ENCODE measurements at regions not wholly inside any gene's neighbourhood (a gene's known extent, or its start where the extent isn't known, plus 50 kb on each side); places are given as distances from the start of the nearest gene placed in this dataset.

GRCh38 chr7:50953303-50953702 is 170.6 kb upstream of the GRB10 start:
- H3K27me3 ChIP-seq (ENCODE audit: insufficient read depth, low read length): peaks cover 31% of the 10 kb centered on the region
- no peak overlapping the region for H2AK5ac ChIP-seq (ENCODE audit: insufficient read length, low read length)
- H3K56ac ChIP-seq (ENCODE audit: insufficient read length, low read depth, low read length): no peak overlapping the region
- no peaks in the 10 kb centered on the region for H3K23me2 ChIP-seq (ENCODE audit: insufficient read length, low read depth, low read length, poor library complexity, severe bottlenecking)
- H3K18ac ChIP-seq (ENCODE audit: insufficient read length, low read depth, low read length): no peak overlapping the region
- no peak overlapping the region for H3K4me2 ChIP-seq (ENCODE audit: insufficient read depth, insufficient read length, low read length)
- H4K20me1 ChIP-seq (ENCODE audit: control insufficient read depth, insufficient read depth, insufficient read length): no peaks in the 10 kb centered on the region
- H2AFZ ChIP-seq (ENCODE audit: low read length): no peak overlapping the region
- H4K5ac ChIP-seq (ENCODE audit: insufficient read length, low read depth, low read length): no peak overlapping the region
- H3K4me1 ChIP-seq (ENCODE audit: insufficient read depth, low read length): no peaks in the 10 kb centered on the region; the same call in 1 of the 2 replicates
- WGBS (ENCODE audit: extremely low coverage, insufficient read length, low lambda C conversion rate): no CpG with 5 or more reads among the region's 6 CpGs
- DNase-seq: no peak
- no peak overlapping the region for H3K23ac ChIP-seq (ENCODE audit: insufficient read length, low read depth, low read length)
- no peak overlapping the region for H2BK12ac ChIP-seq (ENCODE audit: insufficient read length, low read depth, low read length)
- Mint-ChIP-seq H3K9me3 (peaks cover 0 to 40% of the 10 kb centered on the region in 2 experiments; a peak in 4 of 5 replicates), H3K27ac (no peak overlapping the region), H3K27me3 (ENCODE audit: low read depth) (peaks cover 50% of the 10 kb centered on the region), H3K36me3 (ENCODE audit: insufficient read depth in 1 of 3, low read depth in 3 of 3) (peaks cover 0 to 21% (median 11%) of the 10 kb centered on the region in 3 experiments; a peak in 6 of 7 replicates), H3K4me3 (no peak overlapping the region), H3K4me1 (peaks cover 9 to 30% of the 10 kb centered on the region in 2 experiments)
- no peak overlapping the region for H2BK5ac ChIP-seq (ENCODE audit: insufficient read length, low read length)
- 0 out of 3 replicates have a peak, but pooled peaks have one; percentile 12 for TF ChIP-seq CTCF (conservative IDR thresholded peaks at IDR 0.05)
- no peak overlapping the region for H2BK120ac ChIP-seq (ENCODE audit: low read depth, low read length, poor library complexity, severe bottlenecking)
- H3K79me2 ChIP-seq (ENCODE audit: insufficient read depth, low read length): no peaks in the 10 kb centered on the region
- no peak overlapping the region for H2BK15ac ChIP-seq (ENCODE audit: low read depth, low read length)
- H2BK20ac ChIP-seq (ENCODE audit: low read depth, low read length, poor library complexity, severe bottlenecking): no peak overlapping the region
- no peak overlapping the region for H3K9ac ChIP-seq (ENCODE audit: extremely low read depth, insufficient read length, low read length)
- no peak overlapping the region for H3K4ac ChIP-seq (ENCODE audit: low read depth, low read length)
- no peaks in the 10 kb centered on the region for H3K79me1 ChIP-seq (ENCODE audit: insufficient read depth, low read depth, low read length, poor library complexity, severe bottlenecking)
- H3T11ph ChIP-seq (ENCODE audit: low read length): no peak overlapping the region
- no peak overlapping the region for H4K8ac ChIP-seq (replicated peaks; ENCODE audit: insufficient read length, low read depth, low read length)
- peaks cover 8% of the 10 kb centered on the region for H3K9me3 ChIP-seq (ENCODE audit: control insufficient read depth, low read depth, low read length)
- H3K27ac ChIP-seq (ENCODE audit: insufficient read length, low read depth, low read length): no peak overlapping the region
- no peak overlapping the region for H3K14ac ChIP-seq (ENCODE audit: insufficient read depth, low read length)
- H4K91ac ChIP-seq (ENCODE audit: insufficient read length, low read depth, low read length): no peak overlapping the region

All from H9 (cell line).